SU-DHL-6 (cell line): ENCODE measurements at regions not wholly inside any gene's neighbourhood (a gene's known extent, or its start where the extent isn't known, plus 50 kb on each side); places are given as distances from the start of the nearest gene placed in this dataset.

Experiments
- EZH2phosphoT487 ChIP-seq: fragments of 200-600 bp; sonication (generic), shearing (Covaris generic); conservative IDR thresholded peaks from 2 replicates; pipeline ENCODE4 v1.6.1; 2018; ENCODE audit warnings: mild to moderate bottlenecking, antibody characterized with exemption, low read length, moderate library complexity, mixed read lengths
- TF ChIP-seq, protein P1 (sequence below): fragments of 200-600 bp; sonication (generic); IDR thresholded peaks from one replicate; pipeline ENCODE4 v1.5.1; 2017; ENCODE audit warnings: antibody characterized with exemption, mild to moderate bottlenecking, low read length, moderate library complexity; ENCODE audit not compliant: insufficient read depth, poor library complexity, severe bottlenecking

DNA sequence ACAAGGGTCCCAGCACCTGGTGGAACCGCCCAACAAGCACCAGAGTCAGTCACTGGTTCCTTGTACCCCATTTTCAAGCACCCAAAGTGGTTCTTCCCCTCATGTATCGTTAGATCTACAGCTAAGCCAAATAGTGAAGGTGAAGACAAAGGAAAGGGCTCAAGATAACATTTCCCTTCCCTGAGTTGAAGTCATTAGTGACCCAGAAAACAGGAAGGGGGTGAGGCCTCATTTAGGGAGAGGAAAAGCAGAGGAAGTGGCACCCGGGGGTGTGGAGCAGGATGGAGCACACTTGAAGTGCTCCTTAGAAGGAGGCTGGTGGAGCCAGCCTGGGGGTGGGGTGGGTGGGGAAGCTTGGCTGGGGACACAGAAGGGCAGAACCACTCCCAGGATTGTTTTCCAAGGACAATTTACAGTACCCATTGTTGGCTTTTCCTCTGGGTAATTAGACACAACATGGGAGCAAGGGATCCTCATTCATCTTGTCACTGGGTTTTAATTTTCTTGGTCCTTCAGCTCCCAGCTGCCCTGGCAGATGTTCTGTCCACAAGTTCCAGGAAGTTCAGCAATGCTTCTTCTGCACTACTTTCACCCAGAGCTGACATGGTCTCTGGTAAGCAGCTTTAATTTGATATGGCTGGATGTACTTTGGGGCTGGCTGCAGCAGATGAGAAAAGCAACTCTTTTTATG is 73.3 kb upstream of the CD93 start:
- TF ChIP-seq, protein P1, sequence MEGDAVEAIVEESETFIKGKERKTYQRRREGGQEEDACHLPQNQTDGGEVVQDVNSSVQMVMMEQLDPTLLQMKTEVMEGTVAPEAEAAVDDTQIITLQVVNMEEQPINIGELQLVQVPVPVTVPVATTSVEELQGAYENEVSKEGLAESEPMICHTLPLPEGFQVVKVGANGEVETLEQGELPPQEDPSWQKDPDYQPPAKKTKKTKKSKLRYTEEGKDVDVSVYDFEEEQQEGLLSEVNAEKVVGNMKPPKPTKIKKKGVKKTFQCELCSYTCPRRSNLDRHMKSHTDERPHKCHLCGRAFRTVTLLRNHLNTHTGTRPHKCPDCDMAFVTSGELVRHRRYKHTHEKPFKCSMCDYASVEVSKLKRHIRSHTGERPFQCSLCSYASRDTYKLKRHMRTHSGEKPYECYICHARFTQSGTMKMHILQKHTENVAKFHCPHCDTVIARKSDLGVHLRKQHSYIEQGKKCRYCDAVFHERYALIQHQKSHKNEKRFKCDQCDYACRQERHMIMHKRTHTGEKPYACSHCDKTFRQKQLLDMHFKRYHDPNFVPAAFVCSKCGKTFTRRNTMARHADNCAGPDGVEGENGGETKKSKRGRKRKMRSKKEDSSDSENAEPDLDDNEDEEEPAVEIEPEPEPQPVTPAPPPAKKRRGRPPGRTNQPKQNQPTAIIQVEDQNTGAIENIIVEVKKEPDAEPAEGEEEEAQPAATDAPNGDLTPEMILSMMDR = no peak
- no peak for TF ChIP-seq EZH2phosphoT487
